ENCODE measurements at regions not wholly inside any gene's neighbourhood (a gene's known extent, or its start where the extent isn't known, plus 50 kb on each side); places are given as distances from the start of the nearest gene placed in this dataset.

DNA sequence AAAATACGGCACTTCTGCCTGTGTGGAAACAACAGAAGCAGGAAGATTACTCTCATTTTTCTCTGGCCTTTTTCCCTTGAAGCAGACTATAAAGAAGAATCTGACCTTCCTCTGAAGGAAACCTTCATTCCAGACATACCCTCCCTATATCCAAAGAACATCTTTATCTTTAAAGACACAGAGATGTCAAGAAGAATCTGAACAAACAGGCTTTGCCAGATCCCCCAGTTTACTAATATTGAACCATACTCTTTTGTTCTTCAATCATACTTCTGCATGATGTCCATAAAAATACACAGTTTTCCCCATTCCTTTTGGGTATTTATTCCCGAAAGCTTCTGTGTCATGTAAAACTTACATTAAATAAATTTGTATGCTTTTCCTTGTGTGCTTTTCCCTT lies 225.8 kb downstream of the MAT2B start:
- Histone ChIP-seq H3K27me3 (ENCODE audit: insufficient read depth, low read length) (no peaks in the 10 kb centered on the region), H3F3A (ENCODE audit: insufficient read depth, low read length) (no peaks in the 10 kb centered on the region), H3K9me2 (ENCODE audit: low read depth, low read length) (no peaks in the 10 kb centered on the region), H3K79me2 (ENCODE audit: insufficient read depth, low read length) (no peaks in the 10 kb centered on the region), H3K4me3 (ENCODE audit: low read depth, low read length, poor library complexity, severe bottlenecking) (no peak overlapping the region), H3K27ac (ENCODE audit: low read depth, low read length, poor library complexity, severe bottlenecking) (no peak overlapping the region), H2AFZ (ENCODE audit: low read length) (no peak overlapping the region), H3K4me2 (ENCODE audit: low read length) (no peak overlapping the region), H3K9ac (ENCODE audit: low read length) (no peak overlapping the region), H3K9me3 (ENCODE audit: low read length) (no peaks in the 10 kb centered on the region), H3K4me1 (ENCODE audit: insufficient read depth, low read length, severe bottlenecking) (no peaks in the 10 kb centered on the region), H4K20me1 (ENCODE audit: insufficient read depth, low read length) (no peaks in the 10 kb centered on the region), H3K36me3 (ENCODE audit: insufficient read depth, low read length) (no peaks in the 10 kb centered on the region)
- TF ChIP-seq CTCF (IDR thresholded peaks at IDR 0.05; ENCODE audit: low read length) (no peak), EZH2 (IDR thresholded peaks at IDR 0.05; ENCODE audit: borderline replicate concordance, low read length) (no peak)

- Histone ChIP-seq H2AFZ (ENCODE audit: low read length) (no peak overlapping the region), H3K27me3 (ENCODE audit: insufficient read depth, low read length) (no peaks in the 10 kb centered on the region), H3K36me3 (ENCODE audit: insufficient read depth, low read length) (no peaks in the 10 kb centered on the region), H4K20me1 (ENCODE audit: insufficient read depth, low read length) (no peaks in the 10 kb centered on the region), H3F3A (ENCODE audit: insufficient read depth, low read length) (no peaks in the 10 kb centered on the region), H3K9me2 (ENCODE audit: low read depth, low read length) (no peaks in the 10 kb centered on the region), H3K4me2 (ENCODE audit: low read length) (no peak overlapping the region), H3K4me1 (ENCODE audit: insufficient read depth, low read length, severe bottlenecking) (no peaks in the 10 kb centered on the region), H3K4me3 (ENCODE audit: low read depth, low read length, poor library complexity, severe bottlenecking) (no peak overlapping the region), H3K9ac (ENCODE audit: low read length) (no peak overlapping the region), H3K27ac (ENCODE audit: low read depth, low read length, poor library complexity, severe bottlenecking) (no peak overlapping the region), H3K79me2 (ENCODE audit: insufficient read depth, low read length) (no peaks in the 10 kb centered on the region), H3K9me3 (ENCODE audit: low read length) (no peaks in the 10 kb centered on the region)
- no peak for TF ChIP-seq CTCF (IDR thresholded peaks at IDR 0.05; ENCODE audit: low read length)
Observed at GRCh38 chr5:163735069-163735468, 229.7 kb downstream of the MAT2B start.

- Histone ChIP-seq H3K4me2 (ENCODE audit: low read length) (no peak overlapping the region), H4K20me1 (ENCODE audit: insufficient read depth, low read length) (no peaks in the 10 kb centered on the region), H3K4me3 (ENCODE audit: low read depth, low read length, poor library complexity, severe bottlenecking) (no peak overlapping the region), H3K27ac (ENCODE audit: low read depth, low read length, poor library complexity, severe bottlenecking) (no peak overlapping the region), H3K9me2 (ENCODE audit: low read depth, low read length) (no peaks in the 10 kb centered on the region; the same call in 1 of the 2 replicates), H3K79me2 (ENCODE audit: insufficient read depth, low read length) (no peaks in the 10 kb centered on the region), H3K9me3 (ENCODE audit: low read length) (no peaks in the 10 kb centered on the region), H3F3A (ENCODE audit: insufficient read depth, low read length) (no peaks in the 10 kb centered on the region), H3K36me3 (ENCODE audit: insufficient read depth, low read length) (no peaks in the 10 kb centered on the region), H2AFZ (ENCODE audit: low read length) (no peak overlapping the region), H3K9ac (ENCODE audit: low read length) (no peak overlapping the region), H3K27me3 (ENCODE audit: insufficient read depth, low read length) (no peaks in the 10 kb centered on the region), H3K4me1 (ENCODE audit: insufficient read depth, low read length, severe bottlenecking) (no peaks in the 10 kb centered on the region)
- TF ChIP-seq CTCF (IDR thresholded peaks at IDR 0.05; ENCODE audit: low read length) (no peak), EZH2 (IDR thresholded peaks at IDR 0.05; ENCODE audit: borderline replicate concordance, low read length) (no peak)
Observed at GRCh38 chr5:163747586-163747985, 242.2 kb downstream of the MAT2B start.
